HuH-7.5 (cell line): ENCODE measurements at regions not wholly inside any gene's neighbourhood (a gene's known extent, or its start where the extent isn't known, plus 50 kb on each side); places are given as distances from the start of the nearest gene placed in this dataset.

Experiments used
- DNase-seq: peaks from one replicate; pipeline ENCODE4 v3.0.0; 2011; ENCODE audit warnings: low spot score

DNA sequence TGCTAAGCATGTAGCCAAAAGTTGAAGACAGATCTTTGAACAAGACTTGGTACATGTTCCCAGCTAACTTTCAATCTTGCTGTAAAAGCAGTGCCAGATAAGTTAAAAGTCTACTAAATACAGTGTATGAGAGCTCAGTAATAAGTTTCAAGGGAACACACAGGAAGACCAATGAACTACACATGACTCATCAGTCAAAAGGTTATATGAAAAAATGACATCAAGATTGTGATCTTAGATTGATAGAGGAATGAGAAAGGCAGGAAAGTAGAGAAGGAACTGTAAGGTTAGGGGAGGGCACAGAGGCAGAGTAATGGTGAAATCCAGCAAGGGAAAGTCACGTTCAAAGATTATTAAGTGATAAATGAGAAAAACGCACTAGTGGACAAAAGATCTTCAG, 249.9 kb upstream of the FLRT2 start:
- DNase-seq, result no peak

DNA sequence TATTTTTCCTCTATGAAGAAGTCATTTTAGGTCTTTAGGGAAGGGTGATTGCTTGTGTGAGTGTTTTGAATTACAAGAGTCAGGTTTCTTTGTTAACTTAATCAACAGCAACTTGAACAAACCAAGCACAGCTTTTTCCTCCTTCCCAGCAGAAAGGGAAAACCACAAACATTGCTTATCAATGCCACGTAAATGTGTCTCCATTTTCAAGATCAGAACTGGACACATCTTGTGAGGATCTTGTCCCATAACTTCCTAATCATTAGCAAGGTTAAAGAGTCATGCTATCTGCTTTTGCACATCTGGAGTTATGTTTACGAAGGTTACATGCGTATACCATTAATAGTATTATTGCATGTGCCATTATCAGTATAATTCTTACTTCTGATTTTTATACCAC, 248.0 kb upstream of the FLRT2 start:
- DNase-seq, result no peak

DNA sequence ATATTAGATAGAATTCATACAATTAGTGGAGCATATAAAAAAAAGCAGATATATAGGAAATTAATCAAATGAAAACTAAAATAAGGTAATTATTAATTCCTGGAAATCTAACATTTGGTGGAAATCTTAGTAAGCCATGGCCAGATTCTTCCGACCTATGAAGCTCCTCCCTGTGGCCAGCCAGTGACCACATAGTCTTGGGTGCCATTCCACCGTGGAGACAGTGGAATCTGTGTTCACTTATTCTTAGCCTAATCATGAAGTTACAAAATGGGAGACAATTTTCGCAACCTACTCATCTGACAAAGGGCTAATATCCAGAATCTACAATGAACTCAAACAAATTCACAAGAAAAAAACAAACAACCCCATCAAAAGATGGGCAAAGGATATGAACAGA, 241.9 kb upstream of the FLRT2 start:
- no peak for DNase-seq

DNA sequence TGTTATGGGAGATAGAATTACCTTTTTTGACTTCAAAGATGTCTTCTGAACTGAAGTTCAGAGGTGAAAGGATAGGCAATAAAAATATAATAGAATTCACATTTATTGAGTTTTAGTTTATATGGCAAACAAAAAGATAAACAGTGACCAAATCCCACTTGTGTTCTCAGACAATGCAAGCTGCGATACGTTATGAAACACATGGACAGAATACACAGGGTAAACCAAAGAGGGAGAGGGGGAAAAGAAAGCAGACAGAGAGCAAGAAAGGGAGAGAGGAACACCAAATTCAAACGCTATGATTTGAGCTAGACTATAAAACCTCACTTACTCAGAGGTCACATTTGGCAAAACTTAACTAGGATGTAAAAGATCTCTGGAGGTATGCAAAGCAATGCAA, 238.2 kb upstream of the FLRT2 start:
- no peak for DNase-seq

DNA sequence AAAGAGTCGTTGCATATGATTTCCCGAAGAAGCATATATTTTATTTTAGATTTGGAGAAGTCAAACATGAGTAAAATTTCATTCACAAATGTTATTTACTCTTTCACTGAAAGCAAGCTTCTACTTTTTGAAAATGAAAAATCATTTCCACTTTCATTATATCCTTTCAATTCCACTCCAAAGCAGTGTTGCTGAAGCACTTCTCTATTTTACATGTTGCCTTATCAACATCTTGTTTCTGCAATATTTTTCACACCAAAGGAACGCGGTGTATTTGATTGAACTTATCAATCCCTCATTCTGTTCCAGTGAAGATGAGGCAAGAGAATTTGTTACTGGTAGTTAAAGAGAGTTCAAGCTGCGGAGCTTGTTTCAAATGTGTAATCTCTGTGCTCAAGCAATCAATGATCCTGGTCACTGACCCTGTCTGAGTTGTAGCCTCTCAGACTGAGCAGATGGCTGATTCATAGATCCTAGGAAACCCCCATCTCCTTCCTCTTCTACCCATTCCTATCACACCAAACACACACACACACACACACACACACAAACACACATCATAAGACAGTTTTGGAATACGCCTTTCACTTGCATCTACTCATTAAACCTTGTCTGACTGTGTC, 236.2 kb upstream of the FLRT2 start:
- no peak for DNase-seq

DNA sequence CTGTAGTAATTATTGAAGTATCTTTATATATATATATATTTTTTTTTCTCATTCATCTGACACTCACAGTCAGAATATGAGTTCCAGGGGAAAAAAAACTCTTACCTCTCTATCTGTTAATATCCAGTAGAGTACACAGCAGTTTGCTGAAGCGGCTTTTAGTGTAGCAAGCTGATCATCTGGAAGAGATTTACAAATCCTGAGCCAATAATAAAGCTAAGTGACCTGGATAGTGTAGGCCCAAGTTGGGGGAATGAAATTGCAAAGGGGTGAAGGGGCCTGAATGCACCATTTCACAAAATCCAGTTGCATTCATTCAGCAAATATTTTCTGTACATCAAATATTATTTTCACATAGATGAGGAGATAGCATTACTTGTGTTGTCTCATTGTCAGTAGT, 234.6 kb upstream of the FLRT2 start:
- no peak for DNase-seq

DNA sequence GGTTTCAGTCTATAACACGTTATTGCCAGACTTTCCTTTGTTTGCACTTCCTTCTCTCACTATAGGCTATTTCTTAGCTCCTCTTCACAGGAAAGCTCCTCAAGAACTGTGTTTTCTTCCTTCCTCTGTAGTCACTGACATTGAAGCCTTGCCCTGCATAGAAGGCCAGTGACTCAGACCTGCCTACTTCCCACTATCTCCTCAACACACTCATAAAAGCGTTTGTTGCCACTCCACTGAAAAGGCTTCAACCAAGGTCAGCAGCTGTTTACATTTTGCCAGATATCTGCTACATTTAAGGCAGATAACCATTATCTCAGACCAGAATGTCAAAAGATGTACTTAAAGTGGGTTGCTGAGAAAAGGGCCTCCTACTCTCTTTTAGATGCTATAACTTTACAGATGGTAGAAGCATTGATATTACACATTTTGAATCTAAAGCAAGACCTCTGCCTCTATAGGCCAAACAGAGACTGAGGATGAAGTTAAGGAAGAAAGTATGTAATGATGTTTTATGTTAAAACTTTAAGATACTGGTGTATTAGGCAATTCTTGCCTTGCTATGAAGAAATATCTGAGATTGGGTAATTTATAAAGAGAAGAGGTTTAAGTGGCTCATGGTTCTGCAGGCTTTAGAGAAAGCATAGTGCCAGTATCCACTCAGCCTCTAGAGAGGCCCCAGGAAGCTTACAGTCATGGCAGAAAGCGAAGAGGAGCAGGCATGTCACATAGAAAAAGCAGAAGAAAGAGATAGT, 233.3 kb upstream of the FLRT2 start:
- DNase-seq, result no peak

DNA sequence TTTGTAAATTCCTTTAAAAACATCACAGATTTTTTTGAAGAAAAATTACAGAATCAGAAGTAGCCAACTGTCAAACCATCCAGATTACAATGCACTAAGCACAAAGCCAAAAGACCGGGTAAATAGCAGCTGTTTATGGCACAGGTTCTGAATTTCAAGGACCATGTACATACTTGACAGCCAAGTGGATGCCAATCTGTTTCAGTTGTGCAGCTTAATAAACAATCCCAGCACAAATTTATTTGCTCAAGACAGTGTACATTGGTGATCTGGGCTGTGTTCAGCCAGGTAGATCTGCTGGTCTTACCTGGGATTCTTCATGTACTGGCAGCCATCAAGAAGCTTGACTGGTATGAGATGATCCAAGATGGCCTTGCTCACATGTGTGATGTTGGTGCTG, 229.8 kb upstream of the FLRT2 start:
- no peak for DNase-seq

DNA sequence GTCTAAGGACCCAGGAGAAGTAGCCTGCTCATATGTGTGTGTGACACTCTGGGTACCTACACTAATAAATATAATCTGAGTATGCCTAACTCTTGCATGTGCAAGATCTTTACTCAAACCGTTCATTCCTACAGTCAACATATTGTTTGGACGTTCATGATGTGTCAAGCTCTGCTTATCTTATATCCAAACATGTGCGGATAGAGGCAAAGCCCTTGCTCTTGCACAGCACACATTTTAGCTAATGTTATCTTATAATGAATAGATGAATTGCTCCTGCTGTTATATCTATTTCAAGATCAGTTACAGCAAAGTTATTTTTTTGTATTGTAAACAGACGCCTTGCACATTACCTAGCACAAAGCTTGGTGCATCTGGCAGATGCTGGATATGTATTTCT, 228.4 kb upstream of the FLRT2 start:
- DNase-seq, result no peak

DNA sequence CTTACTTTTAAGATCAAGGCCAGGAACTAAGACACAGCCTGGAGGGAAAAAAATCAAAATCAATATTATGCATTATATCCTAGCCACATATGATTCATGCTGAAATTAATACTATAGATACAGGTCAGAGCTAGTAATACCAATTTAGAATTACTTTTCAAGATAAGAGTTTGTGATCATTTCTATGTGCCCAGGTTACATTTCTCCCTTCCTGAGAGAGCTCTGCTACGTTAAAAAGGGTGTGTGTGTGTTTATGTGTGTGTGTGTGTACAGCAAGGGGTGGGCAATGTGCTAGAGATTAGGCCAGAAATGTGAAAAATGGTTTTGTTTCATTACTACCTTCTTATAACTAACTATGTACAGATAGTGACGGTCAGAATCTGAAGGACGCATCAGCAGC, 223.9 kb upstream of the FLRT2 start:
- no peak for DNase-seq

DNA sequence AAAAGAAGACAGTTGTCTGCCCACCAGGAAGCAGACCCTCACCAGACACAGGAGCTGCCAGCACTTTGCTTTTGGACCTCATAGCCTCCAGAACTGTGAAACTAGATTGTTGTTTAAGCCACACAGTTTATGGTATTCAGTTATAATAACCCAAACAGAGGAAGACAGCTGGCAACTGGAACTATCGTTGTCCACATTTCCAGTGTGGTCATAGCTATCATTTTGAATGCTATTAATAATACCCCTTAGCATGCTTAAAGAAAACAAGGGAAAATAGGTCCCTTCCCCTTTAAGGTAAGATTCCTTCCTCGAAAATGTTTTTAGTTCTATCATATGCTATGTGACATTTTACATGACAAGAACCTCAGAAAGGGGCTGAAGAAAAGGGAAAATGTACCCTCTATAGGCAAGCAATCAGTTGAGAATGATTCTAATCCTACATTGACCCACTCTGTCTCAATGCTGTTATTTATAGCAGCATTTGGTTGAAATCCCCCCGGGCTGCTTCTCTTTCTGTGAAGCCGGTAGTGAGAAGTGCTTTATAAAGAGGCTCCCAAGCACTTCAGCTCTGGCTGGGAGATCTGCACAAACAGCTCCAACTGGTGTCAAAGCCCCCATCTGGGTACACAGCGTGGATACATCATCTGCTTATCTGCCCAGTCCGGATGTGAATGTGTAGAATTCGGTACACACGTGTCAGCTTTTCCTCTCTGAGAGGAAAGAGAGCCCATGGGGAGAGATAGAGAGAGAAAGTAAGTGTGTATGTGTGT, 221.2 kb upstream of the FLRT2 start:
- DNase-seq, result no peak

DNA sequence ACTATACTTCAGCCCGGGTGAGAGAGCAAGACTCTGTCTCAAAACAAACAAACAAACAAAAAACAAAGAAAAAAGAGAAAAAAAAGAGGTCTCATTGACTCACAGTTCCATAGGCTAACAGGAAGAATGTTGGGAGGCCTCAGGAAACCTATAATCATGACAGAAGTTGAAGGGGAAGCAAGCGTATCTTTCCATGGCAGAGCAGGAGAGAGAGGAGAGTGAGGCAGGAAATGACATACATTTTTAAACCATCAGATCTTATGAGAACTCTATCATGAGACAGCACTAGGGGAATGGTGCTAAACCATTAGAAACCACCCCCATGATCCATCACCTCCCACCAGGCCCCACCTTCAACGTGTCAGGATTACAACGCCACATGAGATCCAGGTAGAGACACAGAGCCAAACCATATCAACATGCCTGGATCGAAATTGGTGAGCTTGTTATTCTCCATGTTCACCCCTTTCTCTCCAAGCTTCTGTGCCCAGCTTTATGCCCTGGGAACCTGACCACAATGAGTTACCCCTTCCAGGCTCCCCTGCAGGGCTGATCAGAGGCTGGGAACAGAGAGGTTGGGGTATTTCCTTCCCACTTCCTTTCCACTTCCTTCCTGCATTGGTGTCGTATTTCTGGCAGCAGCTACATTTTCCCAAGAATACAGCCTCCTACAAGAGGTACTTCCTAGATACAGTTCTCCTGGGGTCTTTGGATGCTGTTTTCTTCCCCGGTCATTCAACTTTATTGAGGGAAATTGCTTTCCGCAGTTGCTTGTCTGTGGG, 219.3 kb upstream of the FLRT2 start:
- DNase-seq, result no peak

DNA sequence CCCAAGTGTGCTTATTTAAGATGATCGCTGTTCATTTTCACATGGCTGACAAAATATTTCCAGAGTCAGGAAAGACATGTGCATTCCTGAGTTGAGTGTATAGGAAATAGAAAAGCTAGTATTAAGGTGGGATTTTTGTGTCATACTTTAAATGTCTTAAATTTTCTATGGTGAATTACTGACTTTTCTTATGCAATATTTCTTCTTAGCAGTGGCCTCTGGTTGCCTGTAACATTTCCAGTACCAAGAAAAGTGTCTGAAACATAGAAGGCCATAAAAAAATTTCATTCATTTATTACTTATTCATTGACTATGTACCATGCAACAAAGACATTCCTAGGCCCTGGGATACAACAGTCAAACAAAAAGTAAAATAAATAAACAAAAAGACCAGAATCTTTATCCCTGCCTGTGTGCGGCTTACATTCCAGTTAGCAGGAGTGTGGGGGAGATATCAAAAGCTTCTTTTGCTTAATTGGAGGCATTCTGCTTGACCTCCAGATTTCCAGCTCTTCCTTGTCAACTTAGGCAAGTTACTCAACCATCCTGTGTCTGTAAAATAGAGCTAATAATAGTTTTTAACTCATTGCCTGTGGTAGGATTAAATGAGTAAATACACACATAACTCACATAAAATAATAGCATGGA, 216.3 kb upstream of the FLRT2 start:
- no peak for DNase-seq

DNA sequence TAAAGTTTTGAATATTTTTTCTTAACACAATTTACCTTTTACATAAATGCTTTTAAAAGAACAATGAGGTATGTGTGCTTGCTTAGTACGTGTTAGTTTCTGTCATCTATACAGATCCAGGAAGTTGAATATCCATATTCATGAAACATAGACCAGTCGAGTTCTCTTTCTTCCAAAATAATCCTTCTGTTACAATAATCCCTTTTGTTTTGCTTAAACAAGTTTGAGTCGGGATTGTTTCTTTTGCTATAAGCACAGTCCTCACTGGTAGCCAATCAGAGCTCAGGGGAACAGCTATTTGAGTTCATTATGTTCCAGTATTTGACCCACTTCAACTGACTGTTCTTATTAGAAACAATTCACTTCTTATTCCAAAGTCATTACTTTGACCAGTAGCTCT, 214.7 kb upstream of the FLRT2 start:
- DNase-seq, result no peak

DNA sequence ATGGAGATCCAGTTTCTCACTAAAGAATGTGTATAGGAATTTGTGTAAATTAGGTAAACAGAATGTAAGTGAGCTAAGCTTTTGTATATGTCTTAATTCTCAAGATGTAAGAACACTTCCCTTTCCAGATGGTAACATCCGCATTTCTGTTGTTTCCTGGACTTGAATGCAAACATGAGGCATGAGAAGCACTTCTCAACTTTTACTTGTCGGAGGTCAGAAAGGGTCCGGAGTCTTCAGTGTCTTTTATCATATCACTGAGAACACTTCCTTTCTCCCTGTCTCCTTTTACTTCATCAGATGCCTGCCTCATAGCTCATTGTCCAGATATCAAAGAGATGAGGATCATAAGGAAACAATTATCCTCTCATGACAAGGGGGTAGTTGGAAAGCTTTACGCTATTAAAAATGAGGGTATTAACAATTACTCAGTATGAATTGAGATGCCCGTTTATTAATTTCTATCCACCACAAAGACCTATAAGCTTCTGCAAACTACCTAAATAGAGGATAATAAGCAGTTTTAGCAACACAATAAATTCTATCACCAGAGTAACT, 214.1 kb upstream of the FLRT2 start:
- no peak for DNase-seq

DNA sequence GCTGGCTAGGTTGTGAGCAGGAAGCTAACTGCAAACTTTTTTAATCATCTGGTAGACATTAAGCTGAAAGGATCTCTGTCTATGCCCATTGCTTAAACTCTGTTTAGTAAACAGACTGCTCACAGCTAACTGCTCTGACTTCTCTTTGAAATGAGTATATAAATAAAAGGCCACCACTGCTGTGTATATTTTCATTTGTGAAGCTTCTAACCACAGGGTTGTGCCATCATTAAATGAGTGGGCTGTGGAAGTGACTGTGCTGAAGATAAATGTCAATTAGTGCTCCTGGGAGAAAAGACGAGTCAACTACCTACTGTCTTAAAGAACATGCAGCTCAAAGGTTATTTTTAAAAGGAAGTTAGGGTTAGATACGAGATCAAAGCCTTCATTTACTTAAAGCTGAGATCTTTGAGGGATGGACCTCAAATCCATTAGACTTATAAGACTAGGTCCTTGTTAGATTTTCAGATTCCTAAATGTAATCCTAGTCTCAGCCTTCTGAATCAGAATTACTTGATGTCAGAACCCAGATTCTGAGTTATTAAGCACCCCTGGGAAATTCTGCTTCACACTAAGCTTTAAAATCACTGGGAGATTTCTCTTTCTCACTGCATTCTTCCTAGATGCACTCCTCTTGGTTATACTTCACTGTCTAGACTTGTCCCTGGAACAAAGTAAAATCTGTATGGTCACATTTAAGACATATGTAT, 213.1 kb upstream of the FLRT2 start:
- no peak for DNase-seq

DNA sequence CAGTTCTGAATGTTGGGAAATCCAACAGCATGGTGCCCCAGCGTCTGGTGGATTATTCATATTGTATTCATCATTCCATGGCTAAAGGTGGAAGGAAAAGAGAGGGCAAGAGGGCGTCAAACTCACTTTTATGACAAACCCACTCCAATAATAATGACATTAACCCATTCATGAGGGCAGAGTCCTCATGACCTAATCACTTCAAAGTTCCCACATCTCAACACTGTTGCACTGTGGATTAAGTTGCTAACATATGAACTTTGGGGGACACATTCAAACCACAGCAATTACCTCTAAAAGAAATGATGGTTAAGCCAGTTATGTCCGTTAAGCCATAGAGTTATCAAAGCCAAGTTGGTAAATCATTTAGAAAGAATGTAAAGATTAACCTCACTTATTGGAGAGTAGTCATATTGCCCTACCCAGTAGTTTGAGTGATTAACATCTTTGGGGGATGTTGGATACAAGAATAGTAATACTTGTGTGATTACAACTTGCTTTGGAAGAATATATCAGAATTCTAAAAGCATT, 212.4 kb upstream of the FLRT2 start:
- DNase-seq, result no peak

DNA sequence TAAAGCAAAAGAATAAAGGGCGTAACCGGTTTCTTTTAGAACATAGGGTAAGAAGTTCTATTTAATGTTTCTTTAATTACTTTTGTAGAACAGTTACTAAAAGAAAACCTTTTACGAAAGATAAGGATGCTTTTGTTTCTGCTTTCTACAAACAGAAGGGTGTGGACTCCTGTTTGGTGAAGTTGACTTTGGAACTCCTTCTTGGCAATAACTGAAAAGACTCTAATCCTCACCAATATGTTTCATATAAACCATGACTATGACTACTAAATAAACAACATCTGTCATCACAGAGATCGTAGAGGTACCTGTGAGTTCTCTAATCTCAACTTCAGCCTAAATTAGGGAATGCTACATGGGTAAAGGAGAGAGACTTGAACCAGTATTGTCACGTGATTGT, 210.8 kb upstream of the FLRT2 start:
- DNase-seq, result no peak

DNA sequence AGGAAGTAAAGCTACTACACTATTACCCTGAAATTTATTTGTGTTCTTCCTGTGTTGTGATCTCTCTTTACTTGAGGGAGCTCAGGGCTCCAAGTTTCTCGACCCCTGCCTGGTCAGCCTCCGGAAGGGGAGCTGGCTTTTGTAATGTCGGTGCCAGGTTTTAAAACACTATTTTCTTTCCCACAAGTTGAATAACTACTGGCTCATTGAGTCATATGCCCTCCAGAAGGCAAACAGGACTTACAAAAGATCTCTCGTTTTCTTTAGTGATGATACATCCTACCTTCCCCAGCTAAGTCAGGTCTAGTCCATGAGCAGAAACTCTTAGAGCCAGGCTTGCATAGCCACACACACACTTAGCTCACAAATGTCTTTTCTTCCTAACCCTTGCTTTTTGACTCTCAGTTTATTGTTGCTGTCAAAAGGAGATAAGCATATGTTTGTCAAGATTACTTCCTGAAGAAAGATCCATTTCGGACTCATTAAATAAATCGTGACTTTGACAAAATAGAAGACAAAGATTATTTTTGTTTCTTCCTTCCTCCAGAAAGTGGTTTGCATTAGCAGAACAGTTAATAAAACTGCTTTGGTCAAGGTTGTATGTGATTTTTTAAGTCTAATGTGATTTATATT, 209.8 kb upstream of the FLRT2 start:
- DNase-seq, result no peak
